GM19372 (cell line): ENCODE measurements at regions not wholly inside any gene's neighbourhood (a gene's known extent, or its start where the extent isn't known, plus 50 kb on each side); places are given as distances from the start of the nearest gene placed in this dataset.

Experiments used
- ATAC-seq: cut with Tn5 transposase; IDR thresholded peaks from one replicate; pipeline ENCODE4 v1.9.1; 2021; ENCODE audit warnings: mild to moderate bottlenecking, low read depth, moderate library complexity; ENCODE audit not compliant: unreplicated experiment

DNA sequence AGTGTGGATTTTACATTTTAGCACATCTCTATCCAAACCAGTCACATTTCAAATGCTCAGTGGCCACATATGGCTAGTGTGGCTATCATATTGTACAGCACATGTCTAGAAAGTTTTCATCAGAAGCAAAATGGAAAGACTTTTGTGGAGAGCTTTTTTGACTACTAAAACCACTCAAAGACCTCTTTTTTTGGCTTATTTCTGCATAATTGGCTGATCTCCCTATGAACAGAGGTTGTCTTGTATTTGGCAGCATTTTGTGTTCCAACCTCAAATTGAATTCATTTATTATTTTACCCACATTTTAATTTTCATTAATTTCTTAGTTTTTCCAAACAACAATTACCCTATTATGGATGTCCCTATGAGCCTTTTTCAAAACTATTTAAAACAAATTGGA, 395.7 kb downstream of the TLE1 start:
- ATAC-seq, result no peak

DNA sequence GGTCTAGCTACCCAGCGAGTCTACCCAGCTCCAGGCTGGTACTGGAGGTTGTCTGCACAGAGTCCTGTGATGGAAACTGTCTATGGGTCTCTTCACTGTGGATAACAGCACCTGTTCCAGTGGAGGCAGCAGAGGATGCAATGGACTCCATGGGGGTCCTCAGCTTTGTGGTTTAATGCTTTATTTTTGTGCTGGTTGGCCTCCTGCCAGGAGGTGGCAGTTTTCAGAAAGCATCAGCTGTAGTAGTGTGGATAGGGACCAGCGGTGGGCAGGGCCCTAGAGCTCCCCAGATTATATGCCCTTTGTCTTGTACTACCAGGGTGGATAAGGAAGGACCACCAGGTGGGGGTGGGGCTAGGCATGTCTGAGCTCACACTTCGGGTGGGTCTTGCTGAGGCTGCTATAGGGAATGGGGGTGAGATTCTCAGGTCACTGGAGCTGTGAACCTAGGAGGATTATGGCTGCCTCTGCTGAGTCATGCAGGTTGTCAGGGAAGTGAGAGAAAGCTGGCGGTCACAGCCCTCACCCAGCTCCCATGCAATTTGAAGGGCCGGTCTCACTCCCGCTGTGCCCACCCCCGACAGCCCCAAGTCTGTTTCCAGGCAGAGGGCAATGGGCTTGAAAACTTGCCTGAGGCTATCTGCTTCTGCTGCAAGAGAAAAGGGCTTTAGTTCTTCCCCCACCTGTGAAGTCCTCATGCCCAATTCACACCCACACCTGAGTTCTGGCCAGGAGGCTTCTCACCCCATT, 397.1 kb downstream of the TLE1 start:
- ATAC-seq, result no peak

DNA sequence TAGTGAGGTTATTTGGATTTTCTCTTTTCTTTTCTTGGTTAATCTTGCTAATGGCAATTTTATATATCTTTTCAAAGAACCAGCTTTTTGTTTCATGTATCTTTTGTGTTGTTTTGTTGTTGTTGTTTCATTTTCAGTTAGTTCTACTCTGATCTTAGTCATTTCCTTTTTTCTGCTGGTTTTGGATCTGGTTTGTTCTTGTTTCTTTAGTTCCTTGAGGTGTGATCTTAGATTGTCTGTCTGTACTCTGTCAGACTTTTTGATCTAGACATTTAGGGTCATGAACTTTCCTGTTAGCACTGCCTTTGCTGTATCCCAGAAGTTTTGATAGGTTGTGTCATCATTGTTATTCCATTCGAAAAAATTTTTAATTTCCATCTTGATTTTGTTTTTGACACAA, 399.7 kb downstream of the TLE1 start:
- ATAC-seq, result no peak

DNA sequence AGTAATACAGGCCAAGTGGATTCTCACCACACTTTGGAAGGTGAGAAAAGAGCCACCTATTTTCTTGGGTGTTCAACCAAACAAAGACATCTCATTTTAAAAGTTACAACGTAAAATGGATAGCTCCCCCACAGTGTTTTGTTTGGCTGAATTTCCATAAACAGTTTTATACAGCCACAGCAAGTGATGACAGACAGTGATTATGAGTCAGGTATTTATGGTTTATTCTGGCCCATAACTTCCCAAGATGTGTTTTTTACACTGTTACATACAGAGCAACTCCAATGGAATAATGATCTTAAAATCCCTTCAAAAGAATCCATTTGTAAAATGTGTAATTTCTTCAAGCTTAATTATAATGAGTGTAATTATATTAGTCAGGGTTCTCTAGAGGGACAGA, 421.3 kb downstream of the TLE1 start:
- ATAC-seq, result no peak

DNA sequence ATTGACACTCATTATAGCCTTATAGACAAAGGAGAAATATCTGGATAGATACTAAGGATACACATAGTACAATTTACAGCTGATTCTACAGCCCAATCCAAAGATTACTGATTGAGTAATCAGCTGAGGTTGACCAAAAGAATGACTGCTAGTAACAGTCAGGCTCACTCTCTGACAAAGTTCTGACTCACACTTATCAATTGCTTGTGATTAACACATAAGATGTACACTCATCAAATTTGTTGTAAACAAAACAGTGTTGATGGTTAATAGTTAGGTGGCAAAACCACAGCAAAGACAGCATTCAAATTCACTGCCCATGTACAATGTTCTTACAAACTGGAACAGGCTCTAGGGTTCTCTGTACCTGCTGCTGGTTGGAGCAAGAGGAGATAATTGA, 422.7 kb downstream of the TLE1 start:
- ATAC-seq, result no peak

DNA sequence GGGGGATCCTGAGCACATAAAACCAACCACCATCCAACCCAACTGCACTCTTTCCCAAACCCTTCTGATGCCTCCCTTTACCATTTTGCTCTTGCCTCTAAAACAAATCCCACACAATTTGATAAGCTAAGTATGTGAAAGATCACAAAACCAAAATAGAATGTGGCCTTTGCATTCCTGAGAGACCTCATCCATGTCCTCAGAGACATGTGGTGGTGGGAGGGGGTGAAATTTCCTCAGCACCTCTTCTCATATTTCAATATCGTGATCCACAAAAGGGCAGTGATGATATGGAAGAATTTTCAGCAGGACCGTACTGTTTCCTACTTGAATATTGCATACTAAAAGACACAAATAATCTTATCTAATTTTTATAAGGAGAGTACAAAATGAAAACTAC, 423.3 kb downstream of the TLE1 start:
- no peak for ATAC-seq

DNA sequence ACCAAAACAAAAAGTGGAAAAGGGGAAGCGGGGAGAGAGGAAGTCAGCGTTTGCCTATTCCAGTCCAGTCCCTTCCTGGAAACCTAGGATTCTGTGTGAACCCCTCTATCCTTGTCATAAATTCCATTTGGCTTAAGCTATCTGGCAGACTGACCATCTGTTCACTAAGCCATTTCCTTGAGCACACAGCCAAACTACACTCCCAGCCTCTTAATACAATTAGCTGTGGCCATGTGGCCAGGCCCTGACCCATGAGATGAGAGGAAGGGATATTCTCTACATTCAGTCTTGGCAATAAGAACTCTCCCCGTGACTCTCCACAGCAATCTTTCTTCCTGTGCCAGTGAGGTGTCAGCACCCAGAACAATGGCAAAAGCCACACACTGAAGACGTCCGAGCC, 424.8 kb downstream of the TLE1 start:
- ATAC-seq, result no peak

DNA sequence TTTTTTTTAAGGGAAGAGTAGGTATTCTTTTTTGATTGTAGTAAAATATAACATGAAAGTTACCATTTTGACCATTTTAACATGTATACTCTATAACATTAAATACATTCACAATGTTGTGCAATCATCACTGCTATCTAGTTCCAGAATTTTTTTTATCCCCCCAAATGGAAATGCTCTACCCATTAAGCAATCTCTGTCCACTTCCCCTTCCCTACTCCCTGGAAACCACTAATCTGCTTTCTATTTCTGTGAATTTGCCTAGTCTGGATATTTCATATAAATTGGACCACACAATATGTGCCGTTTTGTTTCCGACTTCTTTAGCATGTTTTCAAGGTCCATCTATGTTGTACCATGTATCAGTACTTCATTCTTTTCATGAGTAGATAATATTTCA, 429.5 kb downstream of the TLE1 start:
- ATAC-seq, result no peak

DNA sequence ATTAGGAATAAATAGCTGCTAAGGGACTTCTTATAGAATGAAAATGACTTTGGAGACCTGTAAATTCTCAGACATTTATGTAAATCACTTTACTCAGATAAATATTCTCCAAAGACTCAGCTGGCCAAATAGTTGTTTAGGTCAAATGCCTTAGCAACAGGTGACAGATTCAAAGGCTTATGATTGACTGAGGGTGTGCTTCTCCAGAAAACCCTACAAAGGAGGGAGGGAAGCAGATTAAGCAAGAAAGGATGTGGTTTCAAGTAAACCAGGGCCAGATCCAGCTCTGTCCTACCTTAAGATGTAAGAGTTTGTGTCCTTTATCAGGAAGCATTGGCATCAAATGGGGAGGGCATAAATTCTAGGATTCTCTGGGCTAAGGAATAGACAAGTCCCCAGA, 433.0 kb downstream of the TLE1 start:
- no peak for ATAC-seq

DNA sequence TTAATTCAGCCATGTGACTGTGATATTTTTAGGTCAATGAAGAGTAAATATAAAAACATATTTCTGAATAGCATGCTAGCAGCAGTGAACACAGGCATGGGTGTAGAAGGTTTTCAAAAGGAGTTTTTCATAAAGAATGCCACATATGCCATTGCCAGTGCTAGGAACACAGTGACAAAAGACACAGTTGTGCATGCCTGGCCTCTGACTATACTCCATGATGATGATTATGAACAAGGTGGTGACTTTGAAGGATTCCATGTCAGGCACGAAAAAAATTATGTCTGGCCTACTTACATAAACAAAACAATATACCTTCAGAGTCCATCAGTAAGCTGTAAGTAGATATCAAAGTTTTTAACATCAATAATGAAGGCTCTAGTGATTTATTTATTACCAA, 438.7 kb downstream of the TLE1 start:
- ATAC-seq, result no peak

DNA sequence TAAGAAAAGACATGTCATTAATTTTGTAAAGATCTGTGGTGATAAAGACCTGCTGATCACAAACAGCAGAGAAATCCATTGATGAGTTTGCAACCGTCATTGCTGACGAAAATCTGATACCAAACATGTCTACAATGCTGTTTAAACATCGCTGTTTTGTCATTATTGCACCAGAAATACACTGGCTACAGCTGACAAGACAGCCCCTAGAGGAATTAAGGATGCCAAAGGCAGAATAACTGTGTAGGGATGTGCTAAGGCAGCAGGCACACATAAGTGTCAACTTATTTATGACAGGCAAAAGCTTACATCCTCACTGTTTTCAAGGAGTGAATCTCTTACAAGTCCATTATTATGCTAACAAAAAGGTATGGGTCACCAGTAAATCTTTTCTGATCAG, 439.3 kb downstream of the TLE1 start:
- ATAC-seq, result no peak

DNA sequence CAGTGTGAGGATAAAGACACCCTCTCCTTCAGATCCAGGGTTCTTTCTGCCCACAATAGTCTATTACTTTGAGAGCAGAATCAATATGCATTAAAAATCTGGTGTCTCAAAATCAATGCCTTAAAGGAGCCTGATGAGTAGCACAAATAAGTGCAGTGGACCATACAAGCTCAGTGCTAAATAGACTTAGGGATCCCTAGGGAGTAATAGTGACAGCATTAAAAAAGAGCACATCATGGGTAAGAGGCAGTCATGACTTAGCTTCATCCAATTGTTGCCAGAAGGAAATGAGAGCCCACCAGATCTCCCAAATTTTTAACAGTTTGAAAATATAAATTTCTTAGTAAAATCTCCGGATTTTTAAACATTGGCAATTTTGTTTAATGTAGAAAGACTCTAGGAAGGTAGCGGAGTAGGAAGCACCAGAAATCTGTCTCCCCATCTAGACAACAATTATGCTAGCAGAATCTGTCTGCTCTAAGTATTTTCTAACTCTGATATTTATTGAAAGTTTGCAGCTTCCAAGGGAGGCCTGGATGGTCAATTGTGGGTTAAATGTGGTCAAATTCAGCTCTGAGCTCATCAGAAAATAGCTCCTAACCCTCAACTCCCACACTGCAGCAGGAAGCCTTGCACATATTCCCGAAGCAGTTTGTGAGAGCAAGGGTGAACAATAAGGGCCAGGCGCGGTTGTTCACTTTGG, 443.9 kb downstream of the TLE1 start:
- no peak for ATAC-seq

DNA sequence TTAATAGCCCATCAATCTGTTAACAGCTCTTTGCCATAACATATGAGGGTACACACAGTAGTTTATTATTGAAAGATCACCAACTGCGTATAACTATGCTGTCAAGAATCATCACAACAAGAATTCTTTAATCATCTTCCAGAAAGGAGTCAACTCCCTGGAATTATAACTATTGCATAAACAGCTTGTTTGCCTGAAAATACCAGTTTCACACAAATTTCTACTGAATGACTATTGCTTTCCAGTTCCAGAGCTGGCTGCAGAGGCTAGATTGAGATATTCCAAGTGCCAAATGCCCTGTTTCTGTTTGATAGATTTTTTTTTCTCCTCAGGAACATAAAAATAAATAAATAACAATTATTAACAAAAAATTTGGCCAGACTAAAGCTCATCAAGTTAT, 444.7 kb downstream of the TLE1 start:
- no peak for ATAC-seq

DNA sequence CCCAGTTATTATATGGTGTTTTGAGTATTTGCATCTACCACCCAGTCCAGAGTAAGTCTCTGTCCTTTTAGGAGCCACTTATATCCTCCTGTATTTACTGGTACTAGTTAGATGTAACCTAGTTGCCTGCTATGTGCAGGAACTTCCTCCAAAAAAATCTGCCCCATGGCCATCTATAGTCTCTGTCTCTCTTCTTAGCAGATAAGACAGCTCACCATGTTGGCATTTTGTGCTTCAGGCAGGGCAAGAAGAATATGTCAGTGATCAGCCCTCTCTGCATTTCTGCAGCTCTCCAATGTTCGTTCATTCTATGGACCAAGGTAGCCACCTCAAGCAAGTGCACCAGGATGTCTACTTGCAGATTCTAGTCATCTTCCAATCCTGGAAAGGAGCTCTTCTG, 446.5 kb downstream of the TLE1 start:
- no peak for ATAC-seq

DNA sequence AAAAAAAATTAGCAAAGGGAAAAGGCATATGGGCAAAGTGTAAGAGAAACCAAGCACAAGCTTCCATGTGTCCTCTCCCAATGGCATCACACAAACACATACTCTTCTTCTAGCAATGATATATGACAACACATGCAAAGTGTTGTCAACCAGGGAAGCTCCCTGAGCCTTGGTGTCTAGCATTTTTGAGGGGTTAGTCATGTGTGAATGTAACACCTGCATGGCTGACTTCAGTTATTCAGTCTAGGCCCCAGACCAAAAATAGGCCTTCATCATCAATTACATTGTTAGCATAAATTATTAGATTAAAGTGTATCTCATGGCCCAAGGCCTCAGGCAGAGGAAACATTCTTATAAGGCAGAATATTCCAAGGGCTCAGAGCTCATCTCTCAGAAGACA, 450.0 kb downstream of the TLE1 start:
- ATAC-seq, result no peak

DNA sequence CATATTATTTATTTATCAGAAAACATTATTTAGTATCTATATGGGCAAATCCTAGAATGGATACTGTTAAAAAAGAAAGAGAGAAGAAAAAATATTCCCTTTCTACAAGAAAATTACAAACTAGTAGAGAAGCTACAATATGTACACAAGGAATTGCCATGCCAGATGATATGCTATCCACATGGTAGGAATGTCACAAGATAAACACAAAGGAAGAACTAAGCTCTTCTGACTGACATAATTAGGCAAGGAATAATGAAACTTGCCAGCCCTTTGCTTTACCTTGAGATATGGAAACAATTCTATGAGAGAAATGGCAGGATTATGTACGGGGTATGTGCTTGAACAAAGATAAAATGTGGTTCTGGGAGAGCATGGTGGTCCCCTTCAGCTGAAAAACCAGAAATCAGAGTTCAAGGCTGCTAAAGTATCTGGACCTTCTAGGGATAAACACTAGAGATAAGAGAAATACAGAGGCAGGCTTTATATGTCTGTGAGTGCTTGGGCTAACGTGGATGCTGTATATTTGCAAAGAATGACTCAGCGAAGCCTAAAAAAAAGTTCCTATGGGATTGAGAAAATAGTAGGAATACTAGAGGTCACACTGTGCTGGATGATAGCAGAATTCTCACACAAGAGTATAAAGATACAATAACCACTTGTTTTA, 451.6 kb downstream of the TLE1 start:
- ATAC-seq, result no peak

DNA sequence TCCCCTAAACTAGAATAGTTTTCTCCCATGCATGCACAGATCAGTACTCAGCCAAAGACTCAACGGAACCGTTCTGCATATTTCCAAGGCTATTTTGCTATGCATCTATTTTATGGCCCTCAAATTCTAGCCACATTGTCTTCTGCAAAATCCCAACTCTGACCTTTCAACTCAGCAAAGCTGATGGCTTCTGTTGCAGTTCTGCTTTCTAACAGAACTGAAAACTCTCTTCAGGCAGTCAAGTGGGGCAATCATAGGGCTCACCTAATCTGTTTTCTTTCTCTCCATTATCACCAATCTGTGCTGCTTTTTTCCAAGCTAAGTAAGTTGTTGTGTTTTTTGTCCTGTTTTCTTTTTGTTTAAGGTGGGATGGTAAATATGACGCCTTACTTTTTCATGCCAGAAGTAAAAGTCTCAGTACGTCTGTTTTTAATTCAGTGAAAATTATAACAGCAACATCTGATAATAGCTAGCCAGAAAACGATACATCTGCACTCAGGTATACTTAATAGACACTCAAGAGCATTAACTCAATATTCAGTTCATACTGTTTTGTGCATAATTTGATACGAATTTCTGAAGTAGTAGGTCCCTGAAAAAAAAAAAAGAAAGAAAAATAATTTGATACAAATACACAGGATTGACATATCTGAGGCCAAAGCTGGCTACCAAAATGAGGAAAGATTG, 454.3 kb downstream of the TLE1 start:
- no peak for ATAC-seq

DNA sequence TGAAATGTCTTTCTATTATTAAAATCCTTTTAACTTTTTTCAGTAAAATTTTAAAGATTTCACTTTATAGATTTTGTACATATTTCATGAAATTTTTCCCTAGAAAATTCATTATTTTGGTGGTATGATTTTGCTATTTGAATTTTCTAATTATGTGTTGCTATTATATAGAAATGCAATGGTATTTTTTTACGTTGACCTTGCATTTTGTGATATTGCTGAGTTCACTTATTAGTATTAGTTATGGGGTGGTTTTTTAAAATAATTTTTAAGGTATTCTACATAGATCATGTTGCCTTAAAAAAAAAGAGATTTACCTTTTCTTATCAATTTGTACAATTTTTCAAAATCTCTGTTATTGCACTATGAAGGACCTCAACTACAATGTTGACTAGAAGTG, 458.3 kb downstream of the TLE1 start:
- ATAC-seq, result no peak

DNA sequence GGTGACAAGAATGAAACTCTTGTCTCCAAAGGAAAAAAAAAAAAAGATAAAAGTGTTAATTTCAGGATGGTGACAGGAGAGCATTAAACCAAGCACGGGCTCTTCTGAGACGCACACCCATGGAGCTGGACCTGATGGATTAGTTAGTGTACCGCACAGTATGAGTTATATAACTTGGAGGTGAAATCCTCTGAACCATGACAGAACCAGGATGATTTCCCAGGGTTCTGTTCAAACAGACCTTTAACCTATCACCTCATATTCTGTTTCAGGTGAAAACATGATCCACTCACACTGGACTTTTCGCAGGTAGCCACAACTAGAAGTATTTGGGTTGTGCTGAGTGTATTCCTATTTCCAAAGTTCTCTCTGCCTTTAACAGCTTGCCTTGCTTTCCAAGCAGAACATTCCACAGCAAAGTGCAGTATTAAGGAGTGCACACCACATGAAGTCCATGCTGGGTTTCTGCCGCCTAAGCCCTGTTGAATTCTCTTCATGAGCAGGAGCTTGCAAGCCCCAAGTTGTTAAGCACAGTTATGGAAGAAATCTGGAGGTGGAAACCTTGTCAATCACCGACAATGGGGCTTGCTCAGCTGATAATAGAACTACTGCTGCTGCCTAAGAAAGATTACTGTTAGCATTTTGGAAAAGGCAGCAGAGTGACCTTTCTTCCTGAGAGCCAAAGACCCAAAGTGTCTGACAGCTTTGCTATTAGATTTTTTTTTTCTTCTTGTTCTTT, 461.7 kb downstream of the TLE1 start:
- no peak for ATAC-seq

DNA sequence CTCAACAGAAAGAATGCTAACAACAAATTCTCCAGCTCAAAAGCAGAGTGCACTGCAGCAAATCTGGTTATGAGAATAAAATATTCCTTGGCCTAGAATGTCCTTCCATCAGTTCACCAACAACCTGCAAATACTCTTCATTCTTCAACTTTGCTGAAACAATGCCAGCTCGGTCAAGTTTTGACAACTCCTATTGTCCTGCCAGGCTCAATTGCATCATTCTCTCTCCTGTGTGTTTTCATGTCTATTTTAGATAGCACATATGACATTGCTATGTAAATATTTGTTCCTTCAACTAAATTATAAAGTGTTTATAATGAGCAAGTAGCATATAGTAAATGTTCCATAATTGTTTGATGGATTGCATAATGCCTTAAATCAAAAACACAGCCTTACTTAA, 463.8 kb downstream of the TLE1 start:
- ATAC-seq, result no peak
